HG03039 (cell line): ENCODE measurements at regions not wholly inside any gene's neighbourhood (a gene's known extent, or its start where the extent isn't known, plus 50 kb on each side); places are given as distances from the start of the nearest gene placed in this dataset.

Experiments used
- ATAC-seq: cut with Tn5 transposase; IDR thresholded peaks from one replicate; pipeline ENCODE4 v1.9.1; 2021; ENCODE audit warnings: mild to moderate bottlenecking, moderate library complexity; ENCODE audit not compliant: unreplicated experiment

GRCh38 chr4:36785973-36786372, 458.6 kb upstream of the NWD2 start:
- ATAC-seq, result no peak

GRCh38 chr4:36786519-36786918, 458.0 kb upstream of the NWD2 start:
- no peak for ATAC-seq

- ATAC-seq, result no peak
Measured at GRCh38 chr4:36794716-36795115, 449.8 kb upstream of the NWD2 start.

- ATAC-seq, result no peak
Measured at GRCh38 chr4:36812149-36812548, 432.4 kb upstream of the NWD2 start.

GRCh38 chr4:36815536-36815935, 429.0 kb upstream of the NWD2 start:
- ATAC-seq, result no peak

- ATAC-seq, result no peak
Measured at GRCh38 chr4:36823199-36823967, 421.2 kb upstream of the NWD2 start.

GRCh38 chr4:36824682-36825081, 419.9 kb upstream of the NWD2 start:
- ATAC-seq, result no peak

GRCh38 chr4:36835246-36835645, 409.3 kb upstream of the NWD2 start:
- ATAC-seq, result no peak

- ATAC-seq, result peak; percentile 55
Measured at GRCh38 chr4:36841583-36842326, 402.8 kb upstream of the NWD2 start.

- no peak for ATAC-seq
Measured at GRCh38 chr4:36844448-36844847, 400.1 kb upstream of the NWD2 start.

- ATAC-seq, result no peak
Measured at GRCh38 chr4:36852856-36853255, 391.7 kb upstream of the NWD2 start.

- peak; percentile 87 for ATAC-seq
Measured at GRCh38 chr4:36854554-36854953, 390.0 kb upstream of the NWD2 start.

GRCh38 chr4:36863601-36864000, 380.9 kb upstream of the NWD2 start:
- no peak for ATAC-seq

- no peak for ATAC-seq
Measured at GRCh38 chr4:36870121-36870520, 374.4 kb upstream of the NWD2 start.

GRCh38 chr4:36872679-36873078, 371.9 kb upstream of the NWD2 start:
- no peak for ATAC-seq

- ATAC-seq, result no peak
Measured at GRCh38 chr4:36884151-36884550, 360.4 kb upstream of the NWD2 start.

- ATAC-seq, result no peak
Measured at GRCh38 chr4:36891971-36892370, 352.6 kb upstream of the NWD2 start.

GRCh38 chr4:36900446-36900987, 344.0 kb upstream of the NWD2 start:
- no peak for ATAC-seq

- ATAC-seq, result no peak
Measured at GRCh38 chr4:36904823-36905222, 339.7 kb upstream of the NWD2 start.

- ATAC-seq, result no peak
Measured at GRCh38 chr4:36914106-36914505, 330.4 kb upstream of the NWD2 start.

- no peak for ATAC-seq
Measured at GRCh38 chr4:36915717-36916116, 328.8 kb upstream of the NWD2 start.

GRCh38 chr4:36917413-36917812, 327.1 kb upstream of the NWD2 start:
- no peak for ATAC-seq
